GM21515 (cell line): ENCODE measurements at regions not wholly inside any gene's neighbourhood (a gene's known extent, or its start where the extent isn't known, plus 50 kb on each side); places are given as distances from the start of the nearest gene placed in this dataset.
"Not testable (repeated sequence)": the region's sequence is repeated elsewhere in the genome, so short reads cannot be mapped to it uniquely, and the experiment has no call there.

Experiments used
- ATAC-seq: cut with Tn5 transposase; IDR thresholded peaks from one replicate; pipeline ENCODE4 v1.9.1; 2021; ENCODE audit not compliant: unreplicated experiment

DNA sequence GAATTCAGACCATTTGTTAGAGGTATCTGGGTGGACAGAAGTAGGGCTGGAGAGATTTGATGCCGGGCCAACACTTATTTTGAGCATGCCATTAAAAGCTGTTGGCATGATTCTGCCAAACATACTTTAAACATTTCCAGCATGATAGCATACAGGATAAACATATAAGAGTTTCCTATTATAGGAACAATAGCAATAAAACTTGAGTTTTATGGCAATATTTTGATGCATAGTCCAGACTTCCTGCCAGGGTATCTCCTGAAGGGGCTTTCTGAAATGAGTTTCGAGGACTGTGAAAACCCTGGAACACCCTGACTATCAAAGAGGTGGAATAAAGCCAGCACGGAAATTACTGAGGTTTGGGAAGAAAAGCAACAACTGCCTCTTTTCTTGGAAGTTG, 1398.0 kb upstream of the NXPH2 start:
- ATAC-seq: no peak

DNA sequence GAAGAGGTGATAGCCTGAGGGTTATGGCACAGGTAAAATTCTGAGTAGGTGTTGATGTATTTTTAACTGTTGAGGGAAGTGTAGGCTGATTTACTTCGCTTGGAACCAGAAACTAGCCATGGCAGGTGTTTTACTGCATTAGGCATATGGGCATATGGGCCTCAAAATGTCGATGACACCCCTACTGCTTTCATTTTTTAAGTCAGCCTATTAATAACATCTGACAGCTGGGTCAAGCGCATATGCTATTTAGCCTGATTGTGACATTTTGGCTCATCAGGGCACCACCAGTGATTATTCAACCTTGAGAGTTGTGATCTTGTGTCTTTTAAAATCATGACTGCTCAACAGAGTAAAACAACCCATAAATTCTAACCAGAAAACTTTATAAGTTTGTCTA, 1396.9 kb upstream of the NXPH2 start:
- no peak for ATAC-seq

DNA sequence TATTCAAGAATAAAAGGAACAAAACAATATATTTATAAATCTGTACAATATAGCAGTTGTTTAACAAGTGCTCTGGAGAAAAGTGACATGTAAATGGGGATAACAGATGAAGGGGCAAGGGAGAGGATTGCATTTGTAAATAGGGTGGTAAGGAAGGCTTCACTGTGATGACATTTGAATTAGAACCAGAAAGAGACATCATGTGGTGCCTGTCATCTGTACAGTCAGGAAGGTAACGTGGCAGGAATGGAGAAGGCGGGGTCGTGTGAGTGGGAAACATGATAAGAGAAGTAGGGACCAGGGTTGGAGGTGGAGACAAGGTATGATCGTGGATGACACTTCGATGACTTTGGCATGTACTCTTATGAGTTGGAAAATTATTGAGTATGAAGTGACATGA, 1393.6 kb upstream of the NXPH2 start:
- ATAC-seq: no peak

DNA sequence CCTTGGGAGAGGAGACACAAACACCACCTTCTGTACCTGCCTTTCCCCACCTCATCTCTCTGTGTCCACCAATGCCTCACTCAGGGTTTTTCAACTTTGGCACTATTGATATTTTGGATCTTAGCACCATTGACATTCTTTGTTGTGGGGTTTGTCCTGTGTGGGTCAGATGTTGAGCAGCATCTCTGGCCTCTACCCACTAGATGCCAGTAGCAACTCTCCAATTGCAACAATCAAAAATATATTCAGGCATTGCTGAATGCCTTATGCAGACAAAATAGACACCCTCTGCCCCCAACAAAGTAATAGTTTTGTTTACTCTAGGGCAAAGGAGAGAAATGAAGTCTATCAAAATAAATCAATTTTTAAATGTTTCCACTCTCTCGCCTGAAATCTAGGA, 1384.3 kb upstream of the NXPH2 start:
- no peak for ATAC-seq

DNA sequence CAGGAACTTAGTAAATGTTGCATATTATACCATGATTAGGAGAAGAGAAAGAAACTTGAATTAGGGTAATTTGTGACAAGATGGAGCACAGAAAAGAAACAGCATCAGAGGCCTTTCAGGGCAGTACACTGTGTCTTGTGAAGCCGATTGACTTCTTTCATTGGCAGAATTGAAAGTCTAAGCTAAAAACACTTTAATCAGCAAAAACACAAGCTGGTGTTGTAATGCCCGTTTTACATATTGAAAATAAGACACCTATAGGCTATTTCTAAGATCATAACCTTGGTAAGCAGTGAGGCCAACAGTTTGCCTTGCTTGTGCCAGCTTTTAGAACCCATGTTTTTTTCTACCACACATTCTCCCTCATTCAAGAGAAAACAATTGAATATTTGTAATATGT, 1378.1 kb upstream of the NXPH2 start:
- ATAC-seq: no peak

DNA sequence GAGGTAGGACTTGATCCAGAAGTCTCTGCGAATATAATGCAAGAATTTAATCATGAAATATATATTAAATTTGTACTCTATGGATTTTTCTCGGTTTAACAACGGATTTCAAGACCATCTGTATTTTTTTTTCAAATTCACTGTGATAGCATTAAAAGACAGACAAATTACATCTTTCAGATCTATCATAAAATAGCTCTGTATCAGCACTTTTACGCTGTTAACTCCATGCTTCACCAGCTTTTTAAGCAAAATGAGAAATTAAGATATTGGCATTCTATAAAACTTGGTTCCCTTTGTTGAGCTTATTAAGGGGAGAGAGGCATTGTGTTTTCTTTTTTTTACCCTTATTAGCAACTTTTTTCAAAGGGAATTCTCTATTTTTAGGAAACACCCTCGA, 1377.6 kb upstream of the NXPH2 start:
- ATAC-seq: no peak

DNA sequence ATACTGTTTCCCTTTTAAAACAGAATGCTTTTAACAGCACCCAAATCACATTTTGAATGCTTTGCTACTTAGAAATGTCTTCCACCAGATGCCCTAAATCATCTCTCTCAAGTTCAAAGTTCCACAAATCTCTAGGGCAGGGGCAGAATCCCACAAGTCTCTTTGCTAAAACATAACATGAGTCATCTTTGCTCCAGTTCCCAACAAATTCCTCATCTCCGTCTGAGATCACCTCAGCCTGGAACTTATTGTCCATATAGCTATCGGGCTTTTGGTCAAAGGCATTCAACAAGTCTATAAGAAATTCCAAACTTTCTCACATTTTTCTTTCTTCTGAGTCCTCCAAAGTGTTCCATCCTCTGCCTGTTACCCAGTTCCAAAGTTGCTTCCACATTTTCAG, 1374.5 kb upstream of the NXPH2 start:
- no peak for ATAC-seq

DNA sequence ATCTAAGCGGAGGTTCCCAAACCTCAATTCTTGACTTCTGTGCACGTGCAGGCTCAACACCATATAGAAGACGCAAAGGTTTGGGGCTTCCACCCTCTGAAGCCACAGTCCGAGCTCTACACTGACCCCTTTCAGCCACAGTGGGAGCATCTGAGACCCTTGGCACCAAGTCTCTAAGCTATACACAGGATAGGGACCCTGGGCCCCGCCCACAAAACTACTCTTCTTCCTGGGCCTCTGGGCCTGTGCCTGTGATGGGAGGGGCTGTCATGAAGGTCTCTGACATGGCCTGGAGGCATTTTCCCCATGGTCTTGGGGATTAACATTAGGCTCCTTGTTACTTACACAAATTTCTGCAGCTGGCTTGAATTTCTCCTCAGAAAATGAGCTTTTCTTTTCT, 1374.1 kb upstream of the NXPH2 start:
- ATAC-seq: no peak

DNA sequence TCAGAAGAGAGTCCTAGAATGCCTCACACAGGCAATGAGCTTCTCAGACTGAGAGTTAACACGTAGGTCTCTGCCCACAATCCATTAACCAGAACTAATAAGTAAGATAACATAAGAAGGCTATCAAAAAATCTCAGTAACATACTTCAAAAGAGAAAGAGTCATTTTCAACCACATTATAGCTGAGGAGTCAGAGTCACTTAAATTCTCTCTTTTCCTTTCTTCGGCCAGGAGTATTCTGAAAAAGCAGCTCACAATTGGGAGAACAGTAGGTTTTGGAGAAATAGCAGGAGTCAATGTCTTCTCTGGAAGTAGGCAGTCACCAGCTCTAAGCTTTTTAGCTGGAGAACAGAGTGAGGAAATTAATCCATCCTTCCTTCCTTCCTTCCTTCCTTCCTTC, 1364.4 kb upstream of the NXPH2 start:
- no peak for ATAC-seq

DNA sequence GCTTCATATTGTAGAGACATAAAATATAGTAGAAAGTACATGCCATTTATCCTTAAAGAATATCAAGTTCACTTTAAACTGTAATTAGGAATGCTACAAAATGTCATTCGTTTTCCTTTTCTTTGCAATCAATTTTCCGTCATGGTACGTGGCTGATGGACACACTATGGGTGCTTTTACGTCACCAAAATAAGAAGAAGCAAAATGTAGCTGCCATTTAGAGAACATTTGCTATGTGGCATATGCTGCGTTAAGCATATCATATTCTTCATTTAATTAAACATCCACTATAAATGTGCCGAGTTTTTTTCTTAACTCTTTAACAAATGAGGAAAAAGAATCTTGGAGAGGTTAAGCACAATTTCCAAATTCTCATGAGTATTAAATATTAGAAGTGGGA, 1358.5 kb upstream of the NXPH2 start:
- no peak for ATAC-seq

DNA sequence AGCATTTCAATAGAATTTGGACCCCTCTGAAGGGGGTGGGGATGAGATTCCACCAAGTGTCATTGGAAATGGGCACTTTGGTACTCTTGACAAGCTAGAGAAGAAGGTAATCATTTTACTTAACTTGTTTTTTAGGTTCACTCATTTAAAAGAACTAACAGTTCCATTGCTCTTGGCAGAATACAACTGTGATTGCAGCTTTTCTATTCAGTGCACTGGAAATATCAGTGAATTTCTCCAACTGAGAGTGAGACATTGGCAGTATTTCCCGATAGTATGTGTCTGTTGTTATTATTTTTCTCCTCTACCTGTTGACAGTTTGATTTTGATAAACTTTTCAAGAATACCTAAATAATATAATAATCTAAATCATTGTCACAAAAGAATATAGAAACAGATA, 1356.7 kb upstream of the NXPH2 start:
- ATAC-seq: no peak

DNA sequence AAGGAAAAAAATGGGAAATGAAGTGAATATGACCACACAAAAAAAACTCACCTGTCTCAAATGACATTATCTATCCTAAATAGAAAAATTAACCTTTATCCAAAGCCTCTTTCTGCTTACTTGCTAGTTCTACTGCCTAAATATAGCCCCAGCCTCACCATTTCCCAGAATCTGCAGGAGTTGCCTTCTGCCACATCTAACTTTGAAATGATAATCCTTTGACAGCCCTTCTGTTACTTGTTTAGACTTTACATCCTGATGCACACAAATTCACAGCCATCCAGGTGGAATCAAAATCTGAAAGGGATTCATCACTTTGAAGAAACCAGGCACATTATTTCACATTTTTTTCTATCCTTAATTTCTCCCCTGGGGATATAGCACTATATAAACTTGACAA, 1356.2 kb upstream of the NXPH2 start:
- no peak for ATAC-seq

DNA sequence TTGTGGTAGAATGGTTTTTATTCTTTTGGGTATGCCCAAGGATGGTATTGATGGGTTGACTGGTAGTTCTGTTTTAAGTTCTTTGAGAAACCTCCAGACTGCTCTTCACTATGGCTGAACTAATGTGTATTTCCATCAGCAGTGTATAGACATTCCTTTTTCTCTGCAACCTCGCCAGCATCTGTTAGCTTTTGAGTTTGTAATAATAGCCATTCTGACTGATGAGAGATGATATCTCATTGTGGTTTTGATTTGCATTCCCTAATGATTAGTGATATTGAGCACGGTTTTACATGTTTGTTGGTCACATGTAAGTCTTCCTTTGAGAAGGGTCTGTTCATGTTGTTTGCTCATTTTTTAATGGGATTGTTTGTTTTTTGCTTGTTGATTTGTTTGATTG, 1348.7 kb upstream of the NXPH2 start:
- ATAC-seq: no peak

DNA sequence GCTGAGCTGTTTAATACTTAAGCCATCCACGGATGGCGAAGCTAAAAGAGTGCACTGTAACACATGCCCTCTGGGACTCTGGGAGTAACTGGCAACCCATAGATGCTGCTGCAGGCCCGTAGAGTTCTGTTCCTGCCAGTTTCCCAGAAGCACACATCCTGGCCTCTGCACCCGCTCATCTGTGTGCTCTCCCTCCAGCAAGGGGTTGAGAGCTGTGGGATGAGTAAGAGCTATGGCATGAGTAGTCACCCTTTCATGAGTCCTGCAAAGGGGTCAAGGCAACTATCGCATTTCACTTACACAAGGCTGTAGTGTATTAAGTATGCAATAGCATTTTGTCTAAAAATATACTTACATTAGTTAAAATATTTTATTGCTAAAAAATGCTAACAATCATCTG, 1341.8 kb upstream of the NXPH2 start:
- no peak for ATAC-seq

DNA sequence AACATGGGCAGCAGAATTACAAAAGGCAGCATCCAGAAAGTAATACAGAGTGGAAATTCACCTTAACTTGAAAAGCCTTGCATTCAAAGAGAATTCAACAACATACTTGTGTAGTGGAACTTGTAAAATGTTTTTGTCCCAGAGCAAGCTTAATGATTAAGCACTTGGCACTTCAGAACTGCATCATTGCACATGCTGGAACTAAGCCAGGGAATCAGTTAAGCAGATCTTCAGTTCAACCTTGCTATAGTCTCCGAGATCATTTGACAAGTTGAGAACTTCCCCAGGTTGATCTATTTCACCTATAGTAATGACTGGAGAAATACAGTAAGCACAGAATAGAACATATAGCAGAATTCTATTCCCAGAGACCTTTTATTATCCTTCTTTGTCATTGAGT, 1337.2 kb upstream of the NXPH2 start:
- ATAC-seq: no peak

DNA sequence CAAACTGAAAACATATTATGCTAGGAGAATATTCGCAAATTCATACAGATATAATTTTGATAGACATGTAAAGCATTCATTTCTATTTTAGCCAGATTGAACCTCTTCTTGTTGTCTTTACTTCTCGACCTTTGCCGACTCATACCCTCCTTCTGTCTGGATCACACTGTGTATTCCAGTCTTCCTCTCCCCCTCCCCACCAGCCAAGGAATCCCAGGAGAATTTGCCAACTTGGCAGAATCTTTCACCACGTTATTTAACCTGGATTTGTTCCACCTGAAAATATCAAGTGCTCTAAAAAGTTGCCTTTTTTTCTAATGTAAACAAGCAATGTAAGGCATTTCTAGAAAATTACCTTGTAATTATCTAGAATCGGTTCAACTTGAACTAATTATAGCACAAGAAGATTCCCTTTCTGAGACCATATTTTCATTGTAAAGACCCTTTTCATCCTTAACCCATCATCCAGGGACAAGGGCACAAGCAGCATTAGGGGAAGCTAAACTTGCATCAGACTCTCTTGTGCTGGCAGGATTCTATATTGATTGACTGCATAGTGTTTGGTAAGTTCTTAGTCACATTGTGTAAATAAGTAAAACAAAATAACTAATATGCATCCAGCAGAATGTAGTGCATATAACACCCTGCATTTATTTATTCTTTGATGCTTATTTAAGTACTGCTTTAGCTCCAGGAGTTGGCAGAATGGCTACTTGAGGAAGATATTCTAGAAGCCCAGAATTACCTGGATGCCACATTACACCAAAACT, 1328.7 kb upstream of the NXPH2 start:
- no peak for ATAC-seq

DNA sequence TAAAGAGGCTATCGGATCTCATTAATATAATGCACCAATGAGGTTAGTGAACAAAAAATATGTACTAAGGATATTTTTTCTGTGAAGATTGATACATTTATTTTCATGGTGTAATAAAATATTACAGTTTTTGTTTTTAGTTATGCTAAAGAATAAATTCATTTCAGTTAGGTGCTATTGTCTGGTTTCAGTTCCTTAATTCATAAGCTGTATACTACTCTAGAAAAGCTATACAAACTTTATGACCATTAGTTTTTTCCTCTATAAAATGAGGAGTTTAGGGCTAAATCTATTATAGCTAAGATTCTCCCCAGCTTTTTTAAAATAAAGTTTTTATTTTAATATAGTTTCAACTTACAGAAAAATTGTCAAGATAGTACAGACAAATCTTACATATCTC, 1311.7 kb upstream of the NXPH2 start:
- ATAC-seq: no peak

DNA sequence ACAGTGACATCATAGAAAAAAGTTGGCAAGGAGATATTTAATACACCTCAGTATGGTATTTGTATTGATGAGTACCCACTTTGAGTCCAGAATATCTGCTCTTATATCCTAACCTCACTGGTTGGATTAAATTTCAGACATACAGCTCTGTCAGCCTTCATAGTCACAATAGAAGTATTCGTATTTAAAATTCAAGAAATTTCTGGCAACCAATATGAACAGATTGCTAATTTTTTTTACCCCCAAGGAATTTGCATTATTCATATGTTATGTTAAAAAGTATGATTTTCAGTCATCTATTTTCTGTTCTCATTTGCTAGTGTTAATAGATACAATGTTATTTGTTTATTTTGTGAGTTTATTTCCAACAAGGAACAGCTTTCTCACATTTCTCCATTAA, 1306.8 kb upstream of the NXPH2 start:
- ATAC-seq: no peak

DNA sequence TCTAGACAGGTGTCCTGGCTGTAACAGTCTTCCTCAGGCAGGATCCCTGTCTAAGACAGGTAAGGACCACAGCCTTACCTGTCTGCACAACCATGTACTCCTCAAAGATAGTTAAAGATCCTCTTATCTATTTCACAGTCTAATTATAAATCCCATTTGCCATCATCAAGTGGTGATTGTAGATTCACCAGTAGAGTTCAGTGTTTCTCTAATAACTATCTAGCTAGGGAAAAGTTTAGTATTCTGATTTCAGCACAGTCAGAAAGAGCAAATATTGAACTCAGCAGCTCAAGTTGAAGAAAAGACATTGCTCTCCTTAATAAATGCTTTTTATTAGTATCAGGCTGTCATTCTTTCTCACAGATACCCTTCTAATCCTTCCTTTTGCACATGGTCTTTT, 1305.5 kb upstream of the NXPH2 start:
- ATAC-seq: no peak

DNA sequence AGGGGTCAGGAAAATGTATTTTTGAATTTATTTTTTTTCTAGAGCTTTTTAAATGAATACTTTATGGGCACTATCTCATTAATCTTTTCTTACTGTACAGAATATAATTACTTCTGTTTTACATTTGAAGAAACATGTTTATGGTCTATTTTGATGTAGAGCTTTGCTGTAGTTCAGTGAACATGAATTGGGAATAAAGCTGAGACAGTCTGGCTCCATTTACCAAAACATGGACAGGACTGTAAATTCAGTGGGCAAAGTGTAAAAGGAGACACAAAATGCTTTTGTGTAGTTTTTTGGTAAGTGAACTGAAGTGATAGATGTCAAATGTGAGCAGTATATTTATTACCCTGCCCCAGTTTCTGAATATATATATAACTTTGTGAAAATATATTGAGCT, 1298.8 kb upstream of the NXPH2 start:
- no peak for ATAC-seq

DNA sequence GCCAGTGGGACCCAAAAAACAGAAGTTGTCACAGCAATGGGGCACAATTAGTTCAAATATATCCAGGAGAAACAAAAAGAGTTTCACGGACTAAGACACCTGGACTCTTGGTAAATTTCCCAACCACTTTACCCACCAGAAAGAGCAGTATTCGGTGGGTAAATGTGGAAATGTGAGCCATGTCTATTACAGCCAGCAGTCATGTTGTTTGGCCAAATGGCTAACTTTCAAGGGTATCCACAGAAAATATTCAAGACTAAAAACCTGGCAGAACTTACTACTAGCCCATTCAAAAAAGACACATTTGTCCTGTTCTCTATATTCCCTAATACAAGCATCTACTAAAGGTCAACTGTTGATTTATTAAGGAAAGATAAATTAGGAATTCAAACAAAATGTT, 1296.0 kb upstream of the NXPH2 start:
- ATAC-seq: no peak

DNA sequence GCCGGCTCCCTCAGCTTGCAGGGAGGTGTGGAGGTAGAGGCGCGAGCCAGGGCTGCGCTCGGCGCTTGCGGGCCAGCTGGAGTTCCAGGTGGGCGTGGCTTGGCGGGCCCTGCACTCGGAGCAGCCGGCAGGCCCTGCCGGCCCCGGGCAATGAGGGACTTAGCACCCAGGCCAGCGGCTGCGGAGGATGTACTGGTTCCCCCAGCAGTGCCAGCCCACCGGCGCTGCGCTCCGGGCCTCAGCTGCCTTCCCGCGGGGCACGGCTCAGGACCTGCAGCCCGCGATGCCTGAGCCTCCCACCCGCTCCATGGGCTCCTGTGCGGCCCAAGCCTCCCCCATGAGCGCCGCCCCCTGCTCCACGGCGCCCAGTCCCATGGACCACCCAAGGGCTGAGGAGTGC, 1293.6 kb upstream of the NXPH2 start:
- not testable (repeated sequence) for ATAC-seq

DNA sequence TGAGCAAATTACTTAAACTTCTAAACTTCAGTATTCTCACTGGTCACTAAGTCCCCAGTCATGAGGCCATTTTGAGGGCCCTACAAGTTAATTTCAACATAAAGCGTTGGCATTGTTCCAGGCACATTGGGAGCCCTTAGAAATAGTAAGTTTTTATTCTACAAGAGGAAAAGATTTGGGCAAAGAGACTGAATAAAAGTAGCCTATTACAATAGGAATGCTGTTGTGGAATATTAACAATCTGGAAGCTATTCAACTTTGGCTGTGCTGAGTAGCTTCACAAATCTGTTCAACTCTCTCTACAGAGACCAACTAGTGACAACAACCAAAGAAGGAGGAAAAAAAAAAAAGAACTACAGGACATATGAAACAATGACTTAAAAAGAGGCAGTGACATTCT, 1287.5 kb upstream of the NXPH2 start:
- no peak for ATAC-seq

DNA sequence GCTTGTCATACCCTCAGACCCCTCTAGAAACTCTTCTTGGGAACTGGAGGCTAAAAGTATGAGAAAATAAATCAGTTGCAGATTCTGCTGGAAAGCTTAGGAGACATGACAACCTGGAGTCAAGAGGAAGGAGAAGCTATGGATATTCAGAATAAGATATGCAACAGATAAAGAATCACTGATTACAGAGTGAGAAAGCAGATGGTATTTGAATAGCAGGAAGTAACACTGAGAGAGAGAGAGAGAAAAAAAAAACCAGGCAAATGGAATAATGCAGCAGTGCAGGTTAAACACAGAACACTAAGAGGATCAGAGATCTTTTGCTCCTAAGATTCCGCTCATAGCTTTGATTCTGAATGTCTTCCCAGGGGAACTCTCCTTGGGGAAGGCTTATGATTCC, 1284.1 kb upstream of the NXPH2 start:
- no peak for ATAC-seq
